OCI-LY1 (cell line): ENCODE measurements at regions not wholly inside any gene's neighbourhood (a gene's known extent, or its start where the extent isn't known, plus 50 kb on each side); places are given as distances from the start of the nearest gene placed in this dataset.
"Not testable (repeated sequence)": the region's sequence is repeated elsewhere in the genome, so short reads cannot be mapped to it uniquely, and the experiment has no call there.

ENCODE experiments used
- H2AFZ ChIP-seq: fragments of 200-600 bp; sonication (generic), shearing (Covaris generic); 2 replicates; pipeline ENCODE4 v1.6.0; 2014; ENCODE audit warnings: antibody characterized with exemption, mild to moderate bottlenecking, low read length
- H3F3A ChIP-seq: fragments of 200-600 bp; sonication (generic), shearing (Covaris generic); 2 replicates; pipeline ENCODE4 v1.6.0; 2014; ENCODE audit warnings: mild to moderate bottlenecking, antibody characterized with exemption, low read length, moderate library complexity; ENCODE audit not compliant: insufficient read depth
- H3K27ac ChIP-seq: fragments of 200-600 bp; sonication (generic); 2 replicates; pipeline ENCODE4 v1.5.1; 2014; ENCODE audit warnings: low read length, mixed run types, mild to moderate bottlenecking, low read depth; ENCODE audit not compliant: poor library complexity, severe bottlenecking
- H3K27me3 ChIP-seq: fragments of 200-600 bp; sonication (generic); 2 replicates; pipeline ENCODE4 v1.6.0; 2014; ENCODE audit warnings: antibody characterized with exemption, mild to moderate bottlenecking, low read length, moderate library complexity; ENCODE audit not compliant: insufficient read depth
- H3K36me3 ChIP-seq: fragments of 200-600 bp; sonication (generic); 2 replicates; pipeline ENCODE4 v1.6.1; 2014; ENCODE audit warnings: mild to moderate bottlenecking, antibody characterized with exemption, low read length, moderate library complexity, mixed read lengths; ENCODE audit not compliant: insufficient read depth
- H3K4me1 ChIP-seq: fragments of 200-600 bp; sonication (generic); 2 replicates; pipeline ENCODE4 v1.5.1; 2014; ENCODE audit warnings: mild to moderate bottlenecking, low read length, moderate library complexity; ENCODE audit not compliant: insufficient read depth, severe bottlenecking
- H3K4me2 ChIP-seq: fragments of 200-600 bp; sonication (generic), shearing (Covaris generic); 2 replicates; pipeline ENCODE4 v1.6.1; 2014; ENCODE audit warnings: low read length
- H3K4me3 ChIP-seq: fragments of 200-600 bp; sonication (generic); 2 replicates; pipeline ENCODE4 v1.5.1; 2014; ENCODE audit warnings: low read length, low read depth, mild to moderate bottlenecking, mixed read lengths; ENCODE audit not compliant: poor library complexity, severe bottlenecking
- H3K79me2 ChIP-seq: fragments of 200-600 bp; shearing (Covaris generic); 2 replicates; pipeline ENCODE4 v1.6.1; 2016; ENCODE audit warnings: mixed run types, low read length, mixed read lengths; ENCODE audit not compliant: insufficient read depth
- H3K9ac ChIP-seq: fragments of 200-600 bp; sonication (generic), shearing (Covaris generic); 2 replicates; pipeline ENCODE4 v1.6.1; 2014; ENCODE audit warnings: mild to moderate bottlenecking, low read length, mixed read lengths
- H3K9me2 ChIP-seq: fragments of 200-600 bp; sonication (generic), shearing (Covaris generic); 2 replicates; pipeline ENCODE4 v1.6.1; 2014; ENCODE audit warnings: low read depth, mild to moderate bottlenecking, low read length, mixed read lengths
- H3K9me3 ChIP-seq: fragments of 200-600 bp; shearing (Covaris generic); 2 replicates; pipeline ENCODE4 v1.6.1; 2014; ENCODE audit warnings: low read length, mixed read lengths
- H4K20me1 ChIP-seq: fragments of 200-600 bp; sonication (generic), shearing (Covaris generic); 2 replicates; pipeline ENCODE4 v1.6.0; 2016; ENCODE audit warnings: mild to moderate bottlenecking, low read length; ENCODE audit not compliant: insufficient read depth
- CTCF ChIP-seq: fragments of 200-600 bp; sonication (generic), shearing (Covaris generic); IDR thresholded peaks from 2 replicates; pipeline ENCODE4 v1.5.1; 2017; ENCODE audit warnings: mild to moderate bottlenecking, antibody characterized with exemption, low read length, moderate library complexity, mixed read lengths
- EZH2 ChIP-seq: fragments of 200-600 bp; sonication (generic), shearing (Covaris generic); IDR thresholded peaks from 2 replicates; pipeline ENCODE4 v1.8.0; 2017; ENCODE audit warnings: borderline replicate concordance, mixed run types, mild to moderate bottlenecking, antibody characterized with exemption, low read length, moderate library complexity, mixed read lengths

GRCh38 chr14:105771261-105772226, 245.2 kb downstream of the TMEM121 start:
- not testable (repeated sequence) for H3K36me3 ChIP-seq, H4K20me1 ChIP-seq, H3K27me3 ChIP-seq, H3K4me3 ChIP-seq, H3K9ac ChIP-seq, H3K9me2 ChIP-seq, H2AFZ ChIP-seq, H3F3A ChIP-seq, H3K9me3 ChIP-seq, H3K4me2 ChIP-seq, H3K79me2 ChIP-seq
- peaks cover 11% of the 10 kb centered on the region for H3K4me1 ChIP-seq
- peak overlapping the region; percentile 66 for H3K27ac ChIP-seq

- H3K4me2 ChIP-seq = peak overlapping the region; percentile 51; the same call in 1 of the 2 replicates
- not testable (repeated sequence) for H3K79me2 ChIP-seq, H3F3A ChIP-seq
These were observed 246.4 kb downstream of the TMEM121 start for GRCh38 chr14:105772710-105773250.

GRCh38 chr14:105773584-105773983, 247.2 kb downstream of the TMEM121 start:
- Histone ChIP-seq H3K4me3 (peak overlapping the region; percentile 54), H3K4me2 (peak overlapping the region; percentile 36; the same call in 1 of the 2 replicates), H3K9me3 (no peaks in the 10 kb centered on the region), H3K27ac (peak overlapping the region; percentile 62), H3K9ac (peak overlapping the region; percentile 54; the same call in 1 of the 2 replicates), H3K9me2 (no peaks in the 10 kb centered on the region), H3F3A (no peaks in the 10 kb centered on the region), H3K36me3 (no peaks in the 10 kb centered on the region; the same call in 1 of the 2 replicates), H2AFZ (no peak overlapping the region), H3K27me3 (no peaks in the 10 kb centered on the region), H3K4me1 (peaks cover 13% of the 10 kb centered on the region), H3K79me2 (no peaks in the 10 kb centered on the region), H4K20me1 (no peaks in the 10 kb centered on the region)
- TF ChIP-seq CTCF (no peak), EZH2 (no peak)

More at GRCh38 chr14:105772710-105773250, 246.4 kb downstream of the TMEM121 start:
- peak overlapping the region; percentile 69; the same call in 1 of the 2 replicates for H3K9ac ChIP-seq
- H2AFZ ChIP-seq, H3K27me3 ChIP-seq, H4K20me1 ChIP-seq, H3K9me3 ChIP-seq, H3K9me2 ChIP-seq, H3K36me3 ChIP-seq: not testable (repeated sequence)
- H3K27ac ChIP-seq = peak overlapping the region; percentile 90
- H3K4me1 ChIP-seq = peaks cover 13% of the 10 kb centered on the region
- H3K4me3 ChIP-seq = peak overlapping the region; percentile 54

GRCh38 chr14:105774001-105774400, 247.6 kb downstream of the TMEM121 start:
- H3K79me2 ChIP-seq = no peaks in the 10 kb centered on the region
- H3K4me3 ChIP-seq = peak overlapping the region; percentile 54
- H3K27ac ChIP-seq = peak overlapping the region; percentile 73
- H3K36me3 ChIP-seq = no peaks in the 10 kb centered on the region; the same call in 1 of the 2 replicates
- no peaks in the 10 kb centered on the region for H4K20me1 ChIP-seq
- no peak for TF ChIP-seq CTCF
- no peak for TF ChIP-seq EZH2
- no peaks in the 10 kb centered on the region for H3K9me2 ChIP-seq
- peak overlapping the region; percentile 39; the same call in 1 of the 2 replicates for H3K4me2 ChIP-seq
- no peak overlapping the region for H2AFZ ChIP-seq
- H3K4me1 ChIP-seq = peaks cover 13% of the 10 kb centered on the region
- no peaks in the 10 kb centered on the region for H3F3A ChIP-seq
- H3K9ac ChIP-seq = peak overlapping the region; percentile 66; the same call in 1 of the 2 replicates
- H3K9me3 ChIP-seq = no peaks in the 10 kb centered on the region
- H3K27me3 ChIP-seq = no peaks in the 10 kb centered on the region

- not testable (repeated sequence) for H3K79me2 ChIP-seq, H3K27me3 ChIP-seq, H3K9me3 ChIP-seq, H3K36me3 ChIP-seq, H2AFZ ChIP-seq, H4K20me1 ChIP-seq, H3F3A ChIP-seq, H3K9me2 ChIP-seq
- Histone ChIP-seq H3K4me2 (peak overlapping the region; percentile 39; the same call in 1 of the 2 replicates), H3K9ac (peak overlapping the region; percentile 66; the same call in 1 of the 2 replicates), H3K27ac (peak overlapping the region; percentile 80), H3K4me1 (peaks cover 13% of the 10 kb centered on the region), H3K4me3 (peak overlapping the region; percentile 54)
These were observed 248.4 kb downstream of the TMEM121 start for GRCh38 chr14:105774585-105775348.
